K562 (cell line): ENCODE measurements at regions not wholly inside any gene's neighbourhood (a gene's known extent, or its start where the extent isn't known, plus 50 kb on each side); places are given as distances from the start of the nearest gene placed in this dataset.

ENCODE experiments used
- ATAC-seq: fragments of 200-7000 bp; cut with Tn5 transposase; 3 replicates; pipeline ENCODE4 v1.9.1; 2020; ENCODE audit warnings: moderate library complexity
- BruUV-seq: library from RNA; stranded (reverse); fragments of 400-500 nt; replicated peaks from 2 replicates; lab custom pipeline; 2021; lab: Mats Ljungman, UMichigan
- CTCF ChIA-PET: fragments of 300-600 bp; formaldehyde crosslinking; extraction: SDS; loops from one replicate; lab custom pipeline; 2021; ENCODE audit warnings: low intra/inter-chr PET ratio; lab: Yijun Ruan, JAX
- POLR2A ChIA-PET: fragments of 300-600, 350-650 bp; sonication (Branson Sonifier 250); formaldehyde crosslinking; extraction: SDS; loops from one replicate; lab custom pipeline; 2021; ENCODE audit warnings: antibody characterized with exemption, inconsistent platforms; lab: Yijun Ruan, JAX
- DNase-seq, 4 experiments: peaks; one replicate each; pipeline versions ENCODE4 v3.0.0 to v3.0.0-alpha.2; 2011 to 2018; ENCODE audit warnings: low spot score in 3 of 4, mixed read lengths in 3 of 4; ENCODE audit errors: extremely low read depth in 1 of 4
- FAIRE-seq: peaks from 2 replicates; lab custom pipeline; 2011; peaks lifted over from hg19 to GRCh38; lab: Jason Lieb, UNC
- H2AFZ ChIP-seq: 2 replicates; pipeline ENCODE4 v1.6.0; 2011; ENCODE audit warnings: low read depth, low read length, control low read depth, inconsistent platforms
- H3K27ac ChIP-seq: fragments of 200-600 bp; 3 replicates; pipeline ENCODE4 v1.8.0; 2011; ENCODE audit warnings: low read depth, mild to moderate bottlenecking, control low read depth, inconsistent platforms, low read length, moderate library complexity, mixed read lengths; ENCODE audit errors: extremely low read depth
- H3K27me3 ChIP-seq, 2 experiments: fragments of 300-600 bp in 1 of 2; 2 replicates in 1 of 2; 3 replicates in 1 of 2; pipeline versions ENCODE4 v1.6.0 to v1.8.0; 2011; ENCODE audit warnings: inconsistent platforms in 2 of 2, low read length in 2 of 2, mild to moderate bottlenecking in 1 of 2, mixed read lengths in 1 of 2, moderate library complexity in 1 of 2; ENCODE audit not compliant: control insufficient read depth in 2 of 2, insufficient read depth in 2 of 2
- H3K36me3 ChIP-seq: fragments of 300-600 bp; 3 replicates; pipeline ENCODE4 v1.8.0; 2011; ENCODE audit warnings: mild to moderate bottlenecking, low read length, inconsistent platforms; ENCODE audit not compliant: control insufficient read depth, insufficient read depth
- H3K4me1 ChIP-seq, 2 experiments: fragments of 200-600 bp in 1 of 2; replicated peaks in 1 of 2; 2 replicates in 1 of 2; 3 replicates in 1 of 2; pipeline versions ENCODE4 v1.5.1 to v1.8.0; 2011; ENCODE audit warnings: inconsistent platforms in 2 of 2, low read length in 2 of 2, mild to moderate bottlenecking in 1 of 2, mixed read lengths in 1 of 2, moderate library complexity in 1 of 2; ENCODE audit not compliant: control insufficient read depth in 2 of 2, insufficient read depth in 2 of 2
- H3K4me2 ChIP-seq: 2 replicates; pipeline ENCODE4 v1.6.1; 2011; ENCODE audit warnings: low read length, control low read depth, inconsistent platforms, mixed read lengths; ENCODE audit not compliant: insufficient read depth
- H3K4me3 ChIP-seq: fragments of 200-600 bp; sonication (generic), shearing (Covaris generic); 2 replicates; pipeline ENCODE4 v1.5.1; 2016; ENCODE audit warnings: control low read depth, inconsistent platforms
- H3K79me2 ChIP-seq: fragments of 200-600 bp; 3 replicates; pipeline ENCODE4 v1.8.0; 2011; ENCODE audit warnings: low read length, inconsistent platforms; ENCODE audit not compliant: control insufficient read depth, insufficient read depth
- H3K9ac ChIP-seq, 2 experiments: 2 replicates each; pipeline versions ENCODE4 v1.6.0 to v1.6.1; 2011; ENCODE audit warnings: low read depth in 2 of 2, low read length in 2 of 2, control low read depth in 1 of 2, inconsistent platforms in 1 of 2, mild to moderate bottlenecking in 1 of 2, mixed read lengths in 1 of 2; ENCODE audit not compliant: insufficient read depth in 1 of 2
- H3K9me1 ChIP-seq: one replicate; pipeline ENCODE4 v1.6.0; 2011; ENCODE audit warnings: inconsistent platforms, mild to moderate bottlenecking, low read length, moderate library complexity; ENCODE audit not compliant: control insufficient read depth, insufficient read depth
- H3K9me3 ChIP-seq: replicated peaks from 2 replicates; pipeline ENCODE4 v1.5.1; 2011; ENCODE audit warnings: low read depth, low read length, inconsistent platforms; ENCODE audit not compliant: control insufficient read depth, insufficient read depth
- H4K20me1 ChIP-seq: replicated peaks from 2 replicates; pipeline ENCODE4 v1.6.1; 2011; ENCODE audit warnings: low read length, inconsistent platforms, mixed read lengths; ENCODE audit not compliant: control insufficient read depth, insufficient read depth
- CREM ChIP-seq: IDR thresholded peaks from 2 replicates; pipeline ENCODE4 v1.6.1; 2014; ENCODE audit warnings: antibody characterized with exemption, low read depth
- EP400 ChIP-seq: fragments of 450-650 bp; IDR thresholded peaks from 2 replicates; pipeline ENCODE4 v1.6.1; 2017; ENCODE audit warnings: antibody characterized with exemption, mild to moderate bottlenecking, moderate library complexity
- HDAC3 ChIP-seq: fragments of 450-650 bp; IDR thresholded peaks from 2 replicates; pipeline ENCODE4 v1.6.1; 2018; ENCODE audit warnings: borderline replicate concordance, mild to moderate bottlenecking, moderate library complexity; ENCODE audit not compliant: partially characterized antibody
- HDAC8 ChIP-seq: fragments of 450-650 bp; IDR thresholded peaks from 2 replicates; pipeline ENCODE4 v1.6.1; 2016; ENCODE audit warnings: mild to moderate bottlenecking, missing genetic modification characterization, moderate library complexity, missing compliant biosample characterization
- HNRNPUL1 ChIP-seq: fragments of 200-400 bp; formaldehyde crosslinking; IDR thresholded peaks from 2 replicates; pipeline ENCODE4 v1.6.1; 2017; ENCODE audit warnings: low read length
- ID3 ChIP-seq, 2 experiments: fragments of 250-450 bp in 1 of 2; fragments of 450-650 bp in 1 of 2; sonication (Bioruptor Pico) in 1 of 2; IDR thresholded peaks; 2 replicates each; pipeline versions ENCODE4 v1.6.1 to v1.8.0; 2016 to 2021; ENCODE audit warnings: mild to moderate bottlenecking in 2 of 2, moderate library complexity in 2 of 2, missing compliant biosample characterization in 1 of 2, missing genetic modification characterization in 1 of 2
- MED1 ChIP-seq: sonication (generic); formaldehyde crosslinking; IDR thresholded peaks from 2 replicates; pipeline ENCODE4 v1.8.1; 2023; ENCODE audit warnings: missing genetic modification reagents, borderline replicate concordance
- MNT ChIP-seq, 2 experiments: fragments of 450-650 bp; conservative IDR thresholded peaks; 2 replicates each; pipeline ENCODE4 v1.6.1; 2017; ENCODE audit warnings: mild to moderate bottlenecking in 2 of 2, moderate library complexity in 2 of 2
- MTA2 ChIP-seq: fragments of 450-650 bp; IDR thresholded peaks from 2 replicates; pipeline ENCODE4 v1.6.1; 2016; ENCODE audit warnings: low read depth
- OTX1 ChIP-seq: fragments of 450-650 bp; formaldehyde crosslinking; IDR thresholded peaks from 2 replicates; pipeline ENCODE4 v1.4.0; 2022; ENCODE audit warnings: mild to moderate bottlenecking
- SNRNP70 ChIP-seq: fragments of 200-400 bp; formaldehyde crosslinking; optimal IDR thresholded peaks from 2 replicates; pipeline ENCODE3; 2017; ENCODE audit warnings: low read depth, low read length
- SRF ChIP-seq, 2 experiments: fragments of 250-450, 450-650 bp in 1 of 2; sonication (Bioruptor Pico) in 1 of 2; sonication (generic) in 1 of 2; formaldehyde crosslinking; IDR thresholded peaks; 2 replicates each; pipeline versions ENCODE4 v1.5.0 to v1.5.1; 2020 to 2022; ENCODE audit warnings: mild to moderate bottlenecking in 1 of 2, missing genetic modification reagents in 1 of 2
- TCF7L2 ChIP-seq: fragments of 150-350 bp; IDR thresholded peaks from 2 replicates; pipeline ENCODE4 v1.6.1; 2016; ENCODE audit warnings: low read depth, mild to moderate bottlenecking, low read length, moderate library complexity
- USF1 ChIP-seq: sonication (generic); formaldehyde crosslinking; IDR thresholded peaks from 2 replicates; pipeline ENCODE4 v1.9.0; 2022; ENCODE audit warnings: mild to moderate bottlenecking, missing genetic modification reagents
- ZNF24 ChIP-seq: fragments of 450-650 bp; IDR thresholded peaks from 2 replicates; pipeline ENCODE4 v1.6.1; 2016
- ZNF398 ChIP-seq: fragments of 250-450 bp; sonication (Bioruptor Pico); IDR thresholded peaks from 2 replicates; pipeline ENCODE4 v1.8.0; 2021; ENCODE audit warnings: moderate library complexity, mild to moderate bottlenecking, inconsistent platforms
- WGBS: fragments of 100-300 bp; shearing (Covaris generic); methylation state at CpG from one replicate; pipeline ENCODE4 v1.1.6; 2016; ENCODE audit warnings: low coverage, mixed read lengths; ENCODE audit not compliant: insufficient coverage; ENCODE audit errors: missing lambda C conversion rate; 5-methylcytosine and 5-hydroxymethylcytosine counted together
- in situ Hi-C: fragments of 300-500 bp; cut with MboI; formaldehyde crosslinking; loops from 4 replicates; pipeline ENCODE4 v1.15.0; 2018; ENCODE audit warnings: inconsistent platforms, mixed read lengths
- intact Hi-C: fragments of 100-400 bp; cut with micrococcal nuclease; formaldehyde crosslinking; loops from 2 replicates; pipeline ENCODE4 v1.14.2; 2022

GRCh38 chr15:62883938-62884479 is 158.5 kb upstream of the TPM1 start:
- no peaks in the 10 kb centered on the region for H3K9me1 ChIP-seq
- in situ Hi-C loops, result no loop called here
- DNase-seq, result no peak
- H4K20me1 ChIP-seq, result no peaks in the 10 kb centered on the region
- H3K4me3 ChIP-seq, result no peak overlapping the region
- peaks cover 12 to 27% of the 10 kb centered on the region in 2 experiments for H3K27me3 ChIP-seq
- ChIA-PET CTCF (no interaction called here), POLR2A (interaction anchor here (0.9 to 1.2 kb wide), 2 partner anchors 10 to 30 kb away, joined by 3 read pairs; no protein-coding TSS in a partner anchor)
- 0% methylated on average over 7 of the region's 7 CpGs for WGBS
- H3K27ac ChIP-seq, result no peak overlapping the region
- no peak overlapping the region for H2AFZ ChIP-seq
- intact Hi-C loops, result no loop called here
- H3K4me1 ChIP-seq, result no peaks in the 10 kb centered on the region
- no peaks in the 10 kb centered on the region for H3K9me3 ChIP-seq
- no peaks in the 10 kb centered on the region for H3K79me2 ChIP-seq
- BruUV-seq, result no TSS peak
- no peak for ATAC-seq
- H3K36me3 ChIP-seq, result no peaks in the 10 kb centered on the region
- FAIRE-seq, result no peak
- no peak overlapping the region for H3K4me2 ChIP-seq
- no peak overlapping the region for H3K9ac ChIP-seq
- no peak for TF ChIP-seq MNT (conservative IDR thresholded peaks at IDR 0.05)
- TF ChIP-seq MED1 (CRISPR knock-in tag), result no peak
- TF ChIP-seq HDAC8, result no peak
- TF ChIP-seq SNRNP70, result no peak
- TF ChIP-seq USF1 (CRISPR knock-in tag), result no peak
- TF ChIP-seq ZNF24, result no peak
- no peak for TF ChIP-seq HNRNPUL1
- TF ChIP-seq OTX1 (CRISPR knock-in tag), result no peak
- no peak for TF ChIP-seq EP400
- TF ChIP-seq TCF7L2, result no peak
- TF ChIP-seq CREM, result no peak
- TF ChIP-seq ZNF398, result no peak
- TF ChIP-seq HDAC3, result no peak
- no peak for TF ChIP-seq ID3 (CRISPR knock-in tag; IDR thresholded peaks at IDR 0.05)
- TF ChIP-seq ID3 (tag; IDR thresholded peaks at IDR 0.05), result no peak
- no peak for TF ChIP-seq SRF (CRISPR knock-in tag; IDR thresholded peaks at IDR 0.05)
- TF ChIP-seq MTA2, result no peak
